NCI-H2171 treated with DMSO at 0.1 percent for 48 hours (cell line): ENCODE measurements at regions not wholly inside any gene's neighbourhood (a gene's known extent, or its start where the extent isn't known, plus 50 kb on each side); places are given as distances from the start of the nearest gene placed in this dataset.

ENCODE experiments used
- DNase-seq: peaks from one replicate; lab custom pipeline; 2025; lab: John Stamatoyannopoulos, UW

DNA sequence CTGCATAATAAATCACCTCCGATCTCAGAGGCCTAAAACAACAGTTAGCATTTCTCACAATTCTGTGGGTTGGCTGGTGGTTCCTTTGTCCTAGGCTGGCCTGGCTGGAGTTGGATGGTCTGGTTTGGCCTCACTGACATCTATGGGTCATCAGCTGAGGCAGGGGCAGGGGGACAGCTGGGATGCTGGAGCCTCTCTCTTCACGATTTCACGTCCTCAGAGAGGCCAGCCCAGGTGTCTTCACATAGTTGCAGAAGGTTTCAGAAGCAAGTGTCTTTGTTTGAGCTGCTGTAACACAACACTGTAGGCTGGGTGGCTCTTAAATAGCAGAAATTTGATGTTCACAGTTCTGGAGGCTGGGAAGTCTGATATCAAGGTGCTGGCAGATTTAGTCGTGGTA is 155.5 kb upstream of the CACNA1E start:
- DNase-seq: no peak

DNA sequence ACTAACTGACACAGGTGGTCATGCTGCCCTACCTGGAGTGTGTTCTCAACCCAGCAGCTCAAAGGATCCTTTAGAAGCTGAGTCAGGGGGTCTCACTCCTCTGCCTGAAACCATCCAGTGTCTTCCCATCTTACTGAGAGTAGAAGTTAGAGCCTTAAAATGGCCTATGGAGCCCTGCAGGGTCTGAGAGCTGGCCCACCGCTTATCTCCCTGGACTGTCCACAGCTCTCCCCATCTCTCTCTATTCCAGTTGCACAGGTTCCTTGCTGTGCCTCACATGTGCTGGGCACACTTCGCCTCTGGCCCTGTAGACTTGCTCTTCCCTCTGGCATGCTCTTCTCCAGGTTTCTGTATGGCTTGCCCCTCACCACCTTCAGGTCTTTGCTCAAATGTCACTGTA is 148.6 kb upstream of the CACNA1E start:
- DNase-seq: no peak

DNA sequence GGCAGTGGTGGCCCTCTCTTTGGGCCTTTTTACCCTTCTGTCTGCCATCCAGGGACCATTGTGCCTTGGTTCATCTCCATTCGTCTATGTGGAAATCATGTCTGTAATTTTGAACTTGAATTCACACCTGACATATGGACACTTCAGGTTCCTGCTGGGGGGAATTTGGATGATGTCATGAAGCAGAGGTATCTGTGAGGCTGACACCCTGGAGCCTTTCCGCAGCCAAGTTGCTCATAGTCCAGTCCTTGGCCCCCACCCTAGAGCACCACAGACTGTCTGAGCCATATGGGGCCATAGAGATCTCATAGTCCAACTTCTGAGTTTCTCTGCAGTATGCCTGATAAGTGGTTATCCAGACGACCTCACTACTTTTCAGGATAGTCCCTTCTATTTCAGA is 147.7 kb upstream of the CACNA1E start:
- DNase-seq: no peak

DNA sequence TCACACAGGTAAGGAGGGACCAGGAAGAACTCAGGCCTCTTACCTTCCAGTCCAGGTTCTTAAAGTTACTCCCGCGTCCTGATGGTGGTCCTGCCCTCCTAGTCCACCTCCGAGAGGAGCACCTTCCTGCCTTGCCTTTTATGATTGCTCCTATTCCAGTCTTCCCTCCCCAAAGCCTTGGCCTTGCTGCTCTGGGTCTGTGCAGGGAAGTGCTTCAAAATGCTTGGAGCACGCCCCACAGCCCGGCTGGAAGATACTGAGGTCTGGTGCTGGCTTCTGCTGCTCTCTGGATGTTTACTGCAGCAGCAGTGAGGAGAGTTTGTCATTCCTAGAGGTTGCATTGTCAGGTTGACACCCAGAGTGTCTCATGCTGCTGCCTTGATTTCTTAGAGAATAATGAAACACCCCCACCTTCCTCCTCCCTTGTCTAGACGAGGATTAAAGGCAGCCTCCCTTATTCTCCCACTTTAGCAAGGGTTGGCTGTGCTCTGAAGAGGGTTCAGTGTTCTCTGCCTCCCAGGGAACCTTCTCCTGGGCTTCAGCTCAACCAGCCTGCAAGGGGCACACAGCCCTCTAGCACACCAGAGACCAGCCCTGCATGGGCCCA is 142.2 kb upstream of the CACNA1E start:
- DNase-seq: no peak

GRCh38 chr1:181344091-181344490 is 139.2 kb upstream of the CACNA1E start:
- no peak for DNase-seq

DNA sequence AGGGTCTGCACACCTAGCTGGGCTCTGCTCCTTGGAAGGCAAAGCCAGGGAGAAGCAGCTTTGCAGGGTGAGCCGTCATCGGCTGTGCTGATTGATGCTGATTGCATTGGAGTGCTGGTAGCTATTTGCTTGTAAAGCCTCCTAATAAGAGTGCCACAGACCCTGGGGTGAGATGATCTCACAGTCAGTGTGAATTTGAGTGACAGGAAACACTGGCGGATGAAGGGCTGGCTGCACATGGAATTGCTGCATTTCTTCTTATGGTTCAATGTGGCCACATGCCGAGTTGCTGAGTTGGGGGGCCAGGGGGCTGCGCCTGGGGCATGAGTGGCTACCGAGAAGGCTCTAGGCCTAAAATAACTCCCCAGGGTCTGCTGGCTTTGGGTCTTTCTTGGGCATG is 138.2 kb upstream of the CACNA1E start:
- no peak for DNase-seq

- no peak for DNase-seq
These were observed 135.6 kb upstream of the CACNA1E start for GRCh38 chr1:181347495-181348390.

DNA sequence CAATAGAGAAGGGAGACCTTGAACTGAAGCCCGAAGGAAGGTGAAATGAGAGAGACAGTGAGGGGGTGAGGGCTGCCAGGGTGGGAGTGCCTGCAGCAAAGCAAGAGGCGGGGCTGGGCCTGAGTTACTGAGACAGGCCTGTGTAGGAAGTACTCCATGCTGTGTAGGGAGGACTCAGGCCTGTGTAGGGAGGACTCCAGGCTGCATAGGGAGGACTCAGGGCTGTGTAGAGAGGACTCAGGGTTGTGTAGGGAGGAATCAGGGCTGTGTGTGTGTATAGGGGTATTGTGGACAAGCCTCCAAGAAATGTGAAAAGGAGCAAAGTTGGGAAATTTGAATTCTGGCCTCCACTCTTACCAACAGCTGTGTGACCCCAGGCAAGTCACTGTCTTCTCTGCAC is 133.8 kb upstream of the CACNA1E start:
- DNase-seq: no peak

DNA sequence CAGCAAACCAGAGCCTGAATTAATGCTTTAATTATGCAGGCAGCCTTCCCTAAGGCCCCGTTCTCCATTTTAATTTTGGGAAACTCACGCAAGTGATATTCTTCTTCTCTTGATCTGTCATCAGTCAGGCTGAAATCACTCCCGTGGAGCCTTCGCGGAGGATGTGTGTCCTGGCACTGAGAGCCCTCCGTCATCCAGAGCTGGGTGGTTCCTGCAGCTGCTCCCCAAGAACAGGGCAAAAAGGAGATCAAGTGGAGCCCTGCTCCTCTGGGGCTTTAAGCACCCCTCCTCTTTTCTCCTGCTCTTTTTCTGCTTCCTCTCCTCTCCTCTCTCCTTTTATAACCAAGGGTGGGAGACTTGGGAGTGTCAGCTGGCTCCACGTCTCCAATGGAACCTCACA is 133.2 kb upstream of the CACNA1E start:
- no peak for DNase-seq

- no peak for DNase-seq
These were observed 131.6 kb upstream of the CACNA1E start for GRCh38 chr1:181351740-181352139.

- no peak for DNase-seq
These were observed 130.6 kb upstream of the CACNA1E start for GRCh38 chr1:181352695-181353094.

GRCh38 chr1:181353526-181353925 is 129.8 kb upstream of the CACNA1E start:
- DNase-seq: no peak

DNA sequence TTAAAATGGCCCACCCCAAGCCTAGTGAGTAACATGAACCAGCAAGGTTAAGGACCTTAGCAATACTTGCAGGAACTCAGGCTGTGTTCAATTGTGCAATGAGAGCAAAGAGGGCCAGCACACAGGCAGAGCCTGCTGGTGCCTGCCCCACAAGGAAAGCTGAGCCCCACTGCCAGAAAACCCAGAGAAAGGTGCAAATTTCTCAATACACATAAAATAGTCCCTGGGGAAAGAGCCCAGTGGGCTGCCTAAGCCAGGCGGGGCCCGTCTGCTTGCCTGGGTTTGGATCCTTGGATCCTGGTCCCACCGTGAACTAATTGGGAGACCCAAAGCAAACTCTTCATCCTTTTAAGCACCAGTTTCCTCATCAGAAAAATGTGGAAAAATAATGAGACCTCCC is 128.5 kb upstream of the CACNA1E start:
- DNase-seq: no peak

- no peak for DNase-seq
These were observed 126.6 kb upstream of the CACNA1E start for GRCh38 chr1:181356505-181357340.

GRCh38 chr1:181359012-181359411 is 124.3 kb upstream of the CACNA1E start:
- no peak for DNase-seq

DNA sequence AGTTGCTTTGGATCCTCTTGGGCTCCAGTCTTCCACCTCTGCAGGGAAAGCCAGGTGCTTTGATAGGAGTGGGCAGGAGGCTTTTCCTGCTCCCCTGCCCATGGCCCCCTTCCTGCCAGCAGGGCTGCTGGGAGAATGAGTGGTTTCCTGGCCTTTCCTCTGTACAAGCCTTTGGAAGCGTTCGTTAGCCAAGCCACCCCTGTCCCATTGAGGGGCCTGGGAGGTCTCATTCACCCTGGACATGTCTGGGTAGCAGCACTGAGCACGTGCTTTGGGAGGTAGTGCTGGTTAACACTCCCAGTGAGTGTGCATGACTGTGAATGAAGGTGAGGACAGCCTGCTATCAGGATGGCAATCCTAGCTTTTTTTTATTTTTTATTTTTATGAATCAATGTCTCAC is 118.5 kb upstream of the CACNA1E start:
- DNase-seq: no peak

- no peak for DNase-seq
These were observed 116.4 kb upstream of the CACNA1E start for GRCh38 chr1:181366910-181367309.

GRCh38 chr1:181369416-181369815 is 113.9 kb upstream of the CACNA1E start:
- no peak for DNase-seq

GRCh38 chr1:181383695-181384094 is 99.6 kb upstream of the CACNA1E start:
- no peak for DNase-seq

GRCh38 chr1:181386340-181386739 is 97.0 kb upstream of the CACNA1E start:
- no peak for DNase-seq

DNA sequence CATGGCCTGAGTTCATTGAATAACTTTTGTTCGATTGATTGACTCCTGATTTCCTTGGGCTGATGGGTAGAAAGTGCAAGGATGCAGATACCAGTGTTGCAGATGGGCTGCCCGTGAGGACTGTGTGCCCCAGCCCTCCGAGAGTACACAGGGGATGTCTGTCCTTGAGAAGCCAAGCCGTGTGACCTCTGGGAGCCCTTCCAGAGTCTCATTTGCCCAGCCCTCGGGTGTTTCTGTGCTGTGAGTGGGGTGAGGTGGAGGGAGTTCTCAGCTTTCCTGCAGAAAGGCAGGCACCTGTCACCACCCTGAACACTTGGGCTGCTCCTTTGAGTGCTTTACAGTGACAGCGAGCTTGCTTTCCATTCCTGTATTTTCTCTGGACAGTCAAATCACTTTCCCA is 96.4 kb upstream of the CACNA1E start:
- DNase-seq: no peak

DNA sequence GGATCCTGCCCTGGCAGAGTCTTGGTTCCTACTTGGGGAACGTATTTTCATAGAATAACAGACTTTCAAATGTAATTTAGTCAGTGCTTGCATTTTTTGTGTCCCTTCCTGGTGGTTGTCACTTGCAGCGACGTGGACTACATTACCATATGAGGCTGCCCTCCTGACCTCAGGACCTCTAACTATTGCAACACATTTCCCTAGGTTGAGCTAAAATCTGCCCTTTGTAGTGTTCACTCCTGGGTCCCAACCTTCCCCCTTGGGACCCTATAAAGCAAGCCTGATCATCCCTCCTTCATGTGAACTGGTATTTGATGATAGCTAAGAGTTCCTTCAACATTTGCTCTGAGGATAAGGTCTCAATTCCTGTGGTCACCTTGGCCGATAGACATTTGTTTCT is 95.6 kb upstream of the CACNA1E start:
- no peak for DNase-seq
